ENCODE measurements at regions not wholly inside any gene's neighbourhood (a gene's known extent, or its start where the extent isn't known, plus 50 kb on each side); places are given as distances from the start of the nearest gene placed in this dataset.

GRCh38 chr6:169005166-169005565, 248.5 kb downstream of the THBS2 start:
- no peak overlapping the region for H3K4me3 ChIP-seq
- H2AFZ ChIP-seq (replicated peaks), result no peak overlapping the region
- H3F3A ChIP-seq (ENCODE audit: low read depth), result no peaks in the 10 kb centered on the region
- TF ChIP-seq EZH2 (IDR thresholded peaks at IDR 0.05) (no peak), EZH2phosphoT487 (IDR thresholded peaks at IDR 0.05) (no peak), CTCF (IDR thresholded peaks at IDR 0.05) (no peak)
- Mint-ChIP-seq H3K36me3 (no peaks in the 10 kb centered on the region), H3K4me1 (no peaks in the 10 kb centered on the region), H3K27me3 (ENCODE audit: insufficient read depth, low read depth) (peaks cover 3% of the 10 kb centered on the region), H3K27ac (no peak overlapping the region), H3K4me3 (no peak overlapping the region), H3K9me3 (peaks cover 2% of the 10 kb centered on the region)
- H3K27ac ChIP-seq, result no peak overlapping the region
- H3K9me3 ChIP-seq (ENCODE audit: low read depth), result no peaks in the 10 kb centered on the region
- DNase-seq (ENCODE audit: low spot score), result no peak
- no peaks in the 10 kb centered on the region for H3K79me2 ChIP-seq (ENCODE audit: low read depth)
- no peaks in the 10 kb centered on the region for H4K20me1 ChIP-seq (ENCODE audit: low read depth)
- H3K4me1 ChIP-seq, result no peaks in the 10 kb centered on the region
- H3K27me3 ChIP-seq, result no peaks in the 10 kb centered on the region
- no peak overlapping the region for H3K4me2 ChIP-seq
- no peaks in the 10 kb centered on the region for H3K36me3 ChIP-seq
- no peak overlapping the region for H3K9ac ChIP-seq

- TF ChIP-seq CTCF (IDR thresholded peaks at IDR 0.05) (no peak), EZH2phosphoT487 (IDR thresholded peaks at IDR 0.05) (no peak), EZH2 (IDR thresholded peaks at IDR 0.05) (no peak)
- Histone ChIP-seq H3K27ac (no peak overlapping the region), H3K9ac (no peak overlapping the region), H3K9me3 (ENCODE audit: low read depth) (no peaks in the 10 kb centered on the region), H3K4me3 (no peak overlapping the region), H3K4me1 (no peaks in the 10 kb centered on the region), H3F3A (ENCODE audit: low read depth) (no peaks in the 10 kb centered on the region), H3K27me3 (no peaks in the 10 kb centered on the region), H4K20me1 (ENCODE audit: low read depth) (no peaks in the 10 kb centered on the region), H3K36me3 (no peaks in the 10 kb centered on the region), H3K79me2 (ENCODE audit: low read depth) (no peaks in the 10 kb centered on the region), H3K4me2 (no peak overlapping the region), H2AFZ (replicated peaks) (no peak overlapping the region)
- DNase-seq (ENCODE audit: low spot score), result no peak
- Mint-ChIP-seq H3K4me3 (no peak overlapping the region), H3K27ac (no peak overlapping the region), H3K27me3 (ENCODE audit: insufficient read depth, low read depth) (peaks cover 3% of the 10 kb centered on the region), H3K4me1 (no peaks in the 10 kb centered on the region), H3K9me3 (peaks cover 2% of the 10 kb centered on the region), H3K36me3 (no peaks in the 10 kb centered on the region)
These were observed 253.6 kb downstream of the THBS2 start for GRCh38 chr6:169000022-169000421.

- no peaks in the 10 kb centered on the region for H3K36me3 ChIP-seq
- Mint-ChIP-seq H3K4me1 (no peaks in the 10 kb centered on the region), H3K4me3 (no peak overlapping the region), H3K27me3 (ENCODE audit: insufficient read depth, low read depth) (peaks cover 3% of the 10 kb centered on the region), H3K9me3 (peaks cover 2% of the 10 kb centered on the region), H3K36me3 (no peaks in the 10 kb centered on the region), H3K27ac (no peak overlapping the region)
- no peaks in the 10 kb centered on the region for H3K4me1 ChIP-seq
- TF ChIP-seq CTCF (IDR thresholded peaks at IDR 0.05), result no peak
- no peak for TF ChIP-seq EZH2 (IDR thresholded peaks at IDR 0.05)
- no peak for TF ChIP-seq EZH2phosphoT487 (IDR thresholded peaks at IDR 0.05)
- no peaks in the 10 kb centered on the region for H3K9me3 ChIP-seq (ENCODE audit: low read depth)
- no peak overlapping the region for H3K4me3 ChIP-seq
- no peaks in the 10 kb centered on the region for H3K79me2 ChIP-seq (ENCODE audit: low read depth)
- H3F3A ChIP-seq (ENCODE audit: low read depth), result no peaks in the 10 kb centered on the region
- DNase-seq (ENCODE audit: low spot score), result no peak
- no peak overlapping the region for H3K9ac ChIP-seq
- no peaks in the 10 kb centered on the region for H4K20me1 ChIP-seq (ENCODE audit: low read depth)
- no peak overlapping the region for H3K4me2 ChIP-seq
- H3K27me3 ChIP-seq, result no peaks in the 10 kb centered on the region
- no peak overlapping the region for H2AFZ ChIP-seq (replicated peaks)
- H3K27ac ChIP-seq, result no peak overlapping the region
These were observed 254.3 kb downstream of the THBS2 start for GRCh38 chr6:168999392-168999791.

- DNase-seq (ENCODE audit: low spot score), result no peak
- no peaks in the 10 kb centered on the region for H3K9me3 Mint-ChIP-seq
- no peak overlapping the region for H3K4me2 ChIP-seq
- no peaks in the 10 kb centered on the region for H3F3A ChIP-seq (ENCODE audit: low read depth)
- H3K4me1 Mint-ChIP-seq, result no peaks in the 10 kb centered on the region
- no peak overlapping the region for H3K27ac Mint-ChIP-seq
- no peak overlapping the region for H3K4me3 Mint-ChIP-seq
- no peaks in the 10 kb centered on the region for H3K36me3 ChIP-seq
- no peak for TF ChIP-seq EZH2phosphoT487 (IDR thresholded peaks at IDR 0.05)
- no peak for TF ChIP-seq EZH2 (IDR thresholded peaks at IDR 0.05)
- no peak for TF ChIP-seq CTCF (IDR thresholded peaks at IDR 0.05)
- H4K20me1 ChIP-seq (ENCODE audit: low read depth), result no peaks in the 10 kb centered on the region
- H3K27ac ChIP-seq, result no peak overlapping the region
- H3K4me3 ChIP-seq, result no peak overlapping the region
- H3K27me3 Mint-ChIP-seq (ENCODE audit: insufficient read depth, low read depth), result peaks cover 6% of the 10 kb centered on the region
- H2AFZ ChIP-seq (replicated peaks), result no peak overlapping the region
- no peaks in the 10 kb centered on the region for H3K27me3 ChIP-seq
- H3K9ac ChIP-seq, result no peak overlapping the region
- no peaks in the 10 kb centered on the region for H3K36me3 Mint-ChIP-seq
- H3K79me2 ChIP-seq (ENCODE audit: low read depth), result no peaks in the 10 kb centered on the region
- no peaks in the 10 kb centered on the region for H3K4me1 ChIP-seq
- no peaks in the 10 kb centered on the region for H3K9me3 ChIP-seq (ENCODE audit: low read depth)
These were observed 257.4 kb downstream of the THBS2 start for GRCh38 chr6:168996356-168996625.
